ENCODE measurements at regions not wholly inside any gene's neighbourhood (a gene's known extent, or its start where the extent isn't known, plus 50 kb on each side); places are given as distances from the start of the nearest gene placed in this dataset.

GRCh38 chr2:226399006-226399405, 400.6 kb downstream of the IRS1 start:
- no peak for TF ChIP-seq POLR2A (IDR thresholded peaks at IDR 0.05)
- no peak for TF ChIP-seq CTCF (IDR thresholded peaks at IDR 0.05)
- intact Hi-C loops (cut with DNase I) = no loop called here
- 90 to 95% (median 93%) methylated on average over 1 of the region's 1 CpG for WGBS, 4 donors

GRCh38 chr2:226398580-226398979, 401.0 kb downstream of the IRS1 start:
- Histone ChIP-seq H3K9me3 (replicated peaks in 1 of 3) (no peaks in the 10 kb centered on the region), H3K4me3 (no peak overlapping the region), H3K36me3 (replicated peaks in 1 of 2) (no peaks in the 10 kb centered on the region), H3K27ac (no peak overlapping the region), H3K4me1 (replicated peaks in 1 of 2) (no peaks in the 10 kb centered on the region), H3K27me3 (no peaks in the 10 kb centered on the region)
- no peak for TF ChIP-seq CTCF (IDR thresholded peaks at IDR 0.05)
- TF ChIP-seq POLR2A (IDR thresholded peaks at IDR 0.05) = no peak
- 89 to 100% (median 95%) methylated on average over 1 of the region's 1 CpG for WGBS, 4 donors
- intact Hi-C loops (cut with DNase I) = no loop called here
- no peak for DNase-seq

More at GRCh38 chr2:226399006-226399405, 400.6 kb downstream of the IRS1 start:
- Histone ChIP-seq H3K4me1 (replicated peaks in 1 of 2) (no peaks in the 10 kb centered on the region), H3K27ac (no peak overlapping the region), H3K9me3 (replicated peaks in 1 of 3) (no peaks in the 10 kb centered on the region), H3K27me3 (no peaks in the 10 kb centered on the region), H3K4me3 (no peak overlapping the region), H3K36me3 (replicated peaks in 1 of 2) (no peaks in the 10 kb centered on the region)
- DNase-seq = no peak

GRCh38 chr2:226396541-226396940, 403.1 kb downstream of the IRS1 start:
- no peaks in the 10 kb centered on the region for H3K4me1 ChIP-seq (replicated peaks in 1 of 2)
- 85 to 96% (median 93%) methylated on average over 2 of the region's 2 CpGs for WGBS, 4 donors
- no peak overlapping the region for H3K27ac ChIP-seq
- intact Hi-C loops (cut with DNase I) = no loop called here
- no peaks in the 10 kb centered on the region for H3K9me3 ChIP-seq (replicated peaks in 1 of 3)
- TF ChIP-seq CTCF (IDR thresholded peaks at IDR 0.05) = no peak
- TF ChIP-seq POLR2A (IDR thresholded peaks at IDR 0.05) = no peak
- H3K4me3 ChIP-seq = no peak overlapping the region
- H3K27me3 ChIP-seq = no peaks in the 10 kb centered on the region
- no peaks in the 10 kb centered on the region for H3K36me3 ChIP-seq (replicated peaks in 1 of 2)
- DNase-seq = no peak

GRCh38 chr2:226387499-226387942, 412.1 kb downstream of the IRS1 start:
- 93 to 97% (median 96%) methylated on average over 4 of the region's 4 CpGs for WGBS, 4 donors
- intact Hi-C loops (cut with DNase I) = no loop called here
- no peaks in the 10 kb centered on the region for H3K4me1 ChIP-seq (replicated peaks in 1 of 2)
- H3K27me3 ChIP-seq = no peaks in the 10 kb centered on the region
- no peak overlapping the region for H3K27ac ChIP-seq
- H3K9me3 ChIP-seq (replicated peaks in 1 of 3) = no peaks in the 10 kb centered on the region
- no peak overlapping the region for H3K4me3 ChIP-seq
- no peaks in the 10 kb centered on the region for H3K36me3 ChIP-seq (replicated peaks in 1 of 2)
- DNase-seq = no peak
- TF ChIP-seq CTCF (IDR thresholded peaks at IDR 0.05) = no peak
- no peak for TF ChIP-seq POLR2A (IDR thresholded peaks at IDR 0.05)
